SHP77 (cell line): ENCODE measurements at regions not wholly inside any gene's neighbourhood (a gene's known extent, or its start where the extent isn't known, plus 50 kb on each side); places are given as distances from the start of the nearest gene placed in this dataset.
"Not testable (repeated sequence)": the region's sequence is repeated elsewhere in the genome, so short reads cannot be mapped to it uniquely, and the experiment has no call there.

Source experiments
- DNase-seq, 2 experiments: peaks; one replicate each; lab custom pipeline; 2025; lab: John Stamatoyannopoulos, UW

DNA sequence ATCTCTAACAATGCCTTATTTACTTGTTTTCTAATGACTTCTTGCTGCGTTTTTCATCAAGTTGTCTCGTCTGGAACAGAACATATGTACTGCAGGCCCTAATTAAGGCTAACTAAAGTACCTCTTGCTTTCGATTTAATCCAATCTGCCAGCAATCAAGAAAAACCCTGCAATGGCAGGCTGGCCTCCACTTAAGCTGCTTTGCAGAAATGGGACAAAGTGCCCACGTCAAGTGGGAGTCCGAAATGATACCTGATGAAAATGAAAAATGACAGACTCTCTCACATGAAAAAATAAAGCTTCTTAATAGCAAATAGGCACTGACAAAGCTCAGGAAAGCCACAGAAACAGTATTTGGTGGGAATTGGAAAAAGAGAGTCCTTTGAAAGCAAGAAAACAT is 1454.7 kb downstream of the FAM181B start:
- DNase-seq, result no peak

DNA sequence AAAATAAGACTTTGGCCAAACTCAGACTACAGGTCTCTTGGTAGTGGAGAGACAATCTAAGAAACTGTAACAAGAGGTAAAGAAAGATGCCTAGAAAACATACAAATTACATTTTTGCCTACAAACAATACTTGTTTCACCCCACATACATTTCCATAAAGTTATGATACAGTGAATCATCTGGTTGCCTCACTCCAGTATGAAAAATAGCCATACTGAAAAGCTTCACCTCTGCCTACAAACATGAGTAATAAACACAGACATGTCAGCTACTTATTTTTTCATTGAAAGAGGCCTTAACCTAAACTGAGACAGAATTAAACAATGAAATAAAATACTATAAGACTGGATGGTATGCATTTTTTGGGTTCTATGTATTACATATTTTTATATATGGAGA is 1463.0 kb downstream of the FAM181B start:
- DNase-seq, result no peak

DNA sequence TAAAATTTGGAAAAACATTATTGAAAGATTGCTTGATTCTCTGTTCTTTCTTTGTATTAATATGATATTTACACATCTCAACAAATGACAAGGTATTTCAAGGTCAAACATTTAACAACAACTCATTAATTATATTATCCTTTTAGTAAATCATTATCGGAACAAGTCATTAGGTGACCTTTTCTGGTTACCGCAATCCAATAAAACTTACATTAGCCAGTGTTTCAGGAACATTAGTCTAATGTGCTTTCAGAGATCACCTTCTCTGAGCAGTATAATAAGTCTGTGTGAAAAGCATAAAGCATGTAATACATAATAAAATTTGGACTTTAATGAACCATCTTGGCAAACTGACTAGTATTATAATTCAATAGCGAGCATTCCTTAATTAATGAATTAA is 1466.4 kb downstream of the FAM181B start:
- no peak for DNase-seq

DNA sequence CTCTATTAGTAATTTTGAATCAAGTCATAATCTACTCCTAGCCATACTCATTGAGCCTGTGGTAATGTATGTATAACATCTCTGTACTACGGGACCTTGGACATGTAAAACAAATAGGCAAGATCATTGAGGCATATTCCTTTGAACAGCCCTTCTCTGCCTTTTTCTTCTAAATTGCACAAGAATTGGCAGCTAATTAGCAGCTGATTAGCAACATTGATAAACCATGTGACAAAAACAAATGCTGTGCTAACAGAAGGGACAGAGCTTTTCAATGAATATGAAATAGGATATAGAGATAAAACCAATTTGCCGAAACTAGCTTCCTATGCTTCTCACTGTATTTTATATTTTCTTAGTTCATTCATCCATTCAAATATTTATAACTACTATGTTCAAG is 1474.2 kb downstream of the FAM181B start:
- no peak for DNase-seq

- DNase-seq, result no peak
These were observed 1477.8 kb downstream of the FAM181B start for GRCh38 chr11:81255895-81256294.

DNA sequence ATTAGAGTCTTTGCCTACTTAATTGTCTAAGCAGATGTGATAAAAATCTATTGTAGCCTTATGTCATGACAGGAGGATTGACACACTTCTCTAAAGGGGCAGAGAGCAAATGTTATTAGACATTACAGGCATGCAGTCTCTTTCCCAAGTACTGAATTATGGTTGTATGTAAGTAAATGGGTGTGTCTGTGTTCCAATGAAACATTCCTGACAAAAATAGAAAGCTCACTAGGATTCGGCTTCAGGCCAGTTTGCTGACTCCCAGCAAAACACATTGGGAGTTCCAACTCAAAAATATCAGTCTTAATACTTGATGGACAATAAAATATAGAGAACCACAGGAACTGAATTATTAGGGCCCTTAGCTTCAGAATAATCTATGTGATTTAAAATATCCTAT is 1480.4 kb downstream of the FAM181B start:
- no peak for DNase-seq

DNA sequence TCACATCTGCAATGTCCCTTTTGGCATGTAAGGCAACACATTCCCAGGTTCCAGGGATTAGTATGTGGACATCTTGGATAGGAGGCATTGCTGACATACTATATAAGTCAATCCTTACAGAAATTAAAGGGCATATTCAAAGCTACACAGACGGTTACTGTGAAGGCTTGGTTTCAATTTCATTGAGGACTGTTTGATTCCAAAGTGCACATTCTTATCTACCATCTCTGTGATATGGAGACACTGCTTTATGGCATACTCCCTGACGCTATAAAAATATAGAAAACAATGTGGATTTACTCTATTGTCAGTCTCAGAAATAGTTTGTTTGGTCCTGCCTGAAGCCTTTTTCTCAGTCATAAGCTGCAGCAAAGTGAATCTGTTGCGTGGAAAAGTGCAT is 1486.7 kb downstream of the FAM181B start:
- DNase-seq, result no peak

GRCh38 chr11:81245791-81246190 is 1487.9 kb downstream of the FAM181B start:
- no peak for DNase-seq

GRCh38 chr11:81241672-81242275 is 1491.9 kb downstream of the FAM181B start:
- no peak for DNase-seq

DNA sequence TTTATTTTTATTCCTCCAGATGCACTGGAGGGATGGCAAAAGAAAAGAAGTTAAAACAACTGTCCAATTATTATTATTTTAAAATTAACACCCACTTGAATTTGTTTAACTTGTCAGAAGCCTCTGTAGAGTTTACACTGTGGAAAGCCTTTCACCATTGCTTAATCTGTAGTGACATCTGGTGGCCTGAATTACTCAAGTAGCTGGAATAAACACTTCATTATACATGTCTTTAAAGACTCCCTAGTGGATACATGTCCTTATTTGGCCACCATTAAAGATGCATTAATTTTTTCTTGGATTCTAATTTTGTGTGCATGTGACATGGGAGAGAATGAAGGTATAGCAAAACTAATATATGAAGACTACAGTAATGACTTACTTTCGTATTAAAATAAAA is 1496.5 kb downstream of the FAM181B start:
- peak in 1 of 2 experiments; percentile 14 for DNase-seq

- not testable (repeated sequence) for DNase-seq
These were observed 1506.3 kb downstream of the FAM181B start for GRCh38 chr11:81227409-81227808.

DNA sequence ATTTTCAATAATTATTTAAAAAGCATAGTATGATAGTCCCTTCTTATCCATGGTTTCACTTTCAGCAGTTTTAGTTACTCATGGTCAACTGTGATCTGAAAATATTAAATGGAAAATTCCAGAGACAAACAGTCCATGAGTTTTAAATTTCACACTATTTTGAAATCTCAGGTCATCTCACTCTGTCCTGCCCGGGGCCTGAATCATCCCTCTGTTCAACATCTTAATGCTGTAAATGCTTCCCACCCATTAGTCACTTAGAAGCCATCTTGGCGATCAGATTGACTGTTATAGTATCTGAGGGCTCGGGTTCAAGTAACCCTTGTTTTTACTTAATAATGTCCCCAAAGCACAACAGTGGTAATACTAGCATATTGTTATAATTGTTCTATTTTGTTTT is 1509.3 kb downstream of the FAM181B start:
- DNase-seq, result no peak

- DNase-seq, result no peak
These were observed 1511.2 kb downstream of the FAM181B start for GRCh38 chr11:81222491-81222890.

DNA sequence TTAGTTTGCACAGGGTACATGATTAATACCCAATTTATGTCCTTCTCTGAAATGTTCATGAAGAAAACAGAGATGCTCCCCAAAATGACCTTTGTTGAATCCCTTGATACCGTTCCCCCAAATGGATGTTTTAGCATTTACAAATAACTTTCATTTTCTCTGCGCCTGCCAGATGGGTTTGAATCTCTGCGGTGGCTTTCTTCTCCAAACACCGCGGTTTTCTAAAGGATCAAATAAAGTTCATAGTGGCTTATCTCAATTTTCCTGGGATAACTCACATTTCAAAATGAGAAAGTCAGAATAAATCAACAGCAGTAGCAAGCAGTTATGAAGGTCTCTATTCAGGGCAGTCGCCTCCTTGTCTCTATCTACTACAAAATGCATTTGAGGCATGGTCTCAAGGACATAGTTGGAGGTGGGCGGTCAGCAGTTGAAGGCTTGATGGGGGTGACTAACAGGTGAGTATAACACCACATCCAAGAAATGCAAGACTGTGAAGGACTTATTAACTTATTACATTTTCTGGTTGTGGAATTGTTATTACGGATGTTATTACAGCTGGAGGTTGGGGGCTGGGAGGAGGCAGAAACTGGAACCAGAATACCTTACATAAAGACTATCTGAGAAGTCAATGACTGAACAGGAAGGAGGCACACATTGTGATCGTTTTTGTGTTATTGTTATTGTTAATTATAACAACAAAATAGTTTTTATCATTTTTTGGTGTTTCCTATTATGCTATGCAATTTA is 1513.3 kb downstream of the FAM181B start:
- DNase-seq, result no peak

DNA sequence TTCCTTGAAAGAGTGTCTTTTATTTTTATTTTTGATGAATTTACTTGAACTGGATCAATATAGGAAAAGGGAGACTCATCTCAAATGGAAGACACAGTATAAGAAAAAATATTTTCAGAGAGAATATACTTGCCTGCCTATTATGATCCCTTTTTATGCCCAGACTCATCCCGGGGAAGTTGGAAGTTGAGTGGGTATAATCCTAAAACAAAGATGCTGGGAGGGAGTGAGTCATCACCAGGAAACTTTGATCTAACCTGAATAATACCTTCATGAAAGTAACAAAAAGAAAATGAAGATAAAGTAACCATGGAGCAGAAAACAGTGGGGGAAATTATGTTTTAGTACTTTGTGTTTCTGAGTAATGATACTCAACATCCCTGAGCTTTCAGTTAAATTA is 1514.0 kb downstream of the FAM181B start:
- no peak for DNase-seq

- DNase-seq, result no peak
These were observed 1515.2 kb downstream of the FAM181B start for GRCh38 chr11:81218440-81218839.

- no peak for DNase-seq
These were observed 1522.6 kb downstream of the FAM181B start for GRCh38 chr11:81211050-81211449.

GRCh38 chr11:81207421-81208054 is 1526.1 kb downstream of the FAM181B start:
- DNase-seq, result no peak

GRCh38 chr11:81203876-81204275 is 1529.8 kb downstream of the FAM181B start:
- no peak for DNase-seq

- no peak for DNase-seq
These were observed 1536.3 kb downstream of the FAM181B start for GRCh38 chr11:81197396-81197795.

GRCh38 chr11:81192516-81192915 is 1541.1 kb downstream of the FAM181B start:
- no peak for DNase-seq

GRCh38 chr11:81190546-81190945 is 1543.1 kb downstream of the FAM181B start:
- no peak for DNase-seq

- DNase-seq, result not testable (repeated sequence)
These were observed 1546.6 kb downstream of the FAM181B start for GRCh38 chr11:81187033-81187432.
